Glomerular visceral epithelial cell (primary cell): ENCODE measurements at regions not wholly inside any gene's neighbourhood (a gene's known extent, or its start where the extent isn't known, plus 50 kb on each side); places are given as distances from the start of the nearest gene placed in this dataset.
A peak's percentile ranks its signal among the peaks of the same experiment; 100 is the strongest.

Experiments
- DNase-seq: peaks from one replicate; pipeline ENCODE4 v3.0.0-alpha.2; 2016; ENCODE audit errors: extremely low spot score

- no peak for DNase-seq
Measured at GRCh38 chr17:34527908-34528470, 51.4 kb upstream of the TMEM132E start.

GRCh38 chr17:34527136-34527907, 52.1 kb upstream of the TMEM132E start:
- no peak for DNase-seq

- no peak for DNase-seq
Measured at GRCh38 chr17:34525651-34526050, 53.7 kb upstream of the TMEM132E start.

- no peak for DNase-seq
Measured at GRCh38 chr17:34521955-34522354, 57.4 kb upstream of the TMEM132E start.

GRCh38 chr17:34519282-34519681, 60.1 kb upstream of the TMEM132E start:
- no peak for DNase-seq

- no peak for DNase-seq
Measured at GRCh38 chr17:34517406-34517805, 62.0 kb upstream of the TMEM132E start.

- no peak for DNase-seq
Measured at GRCh38 chr17:34511931-34512330, 67.5 kb upstream of the TMEM132E start.

- DNase-seq, result no peak
Measured at GRCh38 chr17:34511265-34511664, 68.1 kb upstream of the TMEM132E start.

GRCh38 chr17:34504814-34505484, 74.4 kb upstream of the TMEM132E start:
- no peak for DNase-seq

GRCh38 chr17:34503528-34504195, 75.7 kb upstream of the TMEM132E start:
- DNase-seq, result no peak

GRCh38 chr17:34502426-34502825, 77.0 kb upstream of the TMEM132E start:
- no peak for DNase-seq

- peak; percentile 12 for DNase-seq
Measured at GRCh38 chr17:34499576-34499975, 79.8 kb upstream of the TMEM132E start.

GRCh38 chr17:34493917-34494316, 85.5 kb upstream of the TMEM132E start:
- DNase-seq, result no peak

- DNase-seq, result no peak
Measured at GRCh38 chr17:34487626-34488025, 91.8 kb upstream of the TMEM132E start.

GRCh38 chr17:34486761-34487160, 92.6 kb upstream of the TMEM132E start:
- no peak for DNase-seq

GRCh38 chr17:34485999-34486398, 93.4 kb upstream of the TMEM132E start:
- DNase-seq, result no peak

GRCh38 chr17:34484193-34484733, 95.1 kb upstream of the TMEM132E start:
- no peak for DNase-seq

- DNase-seq, result no peak
Measured at GRCh38 chr17:34482730-34483129, 96.7 kb upstream of the TMEM132E start.

- no peak for DNase-seq
Measured at GRCh38 chr17:34481779-34482178, 97.6 kb upstream of the TMEM132E start.

- no peak for DNase-seq
Measured at GRCh38 chr17:34479371-34479770, 100.0 kb upstream of the TMEM132E start.

- no peak for DNase-seq
Measured at GRCh38 chr17:34478244-34478643, 101.1 kb upstream of the TMEM132E start.

- DNase-seq, result no peak
Measured at GRCh38 chr17:34475296-34475695, 104.1 kb upstream of the TMEM132E start.
